ENCODE measurements at regions not wholly inside any gene's neighbourhood (a gene's known extent, or its start where the extent isn't known, plus 50 kb on each side); places are given as distances from the start of the nearest gene placed in this dataset.

GRCh38 chr11:113574171-113574570 is 99.0 kb upstream of the DRD2 start:
- H3K9me3 Mint-ChIP-seq (ENCODE audit: unreplicated experiment): peaks cover 8% of the 10 kb centered on the region
- DNase-seq: peak; percentile 37
- peak overlapping the region; percentile 1 for H3K4me3 Mint-ChIP-seq (ENCODE audit: unreplicated experiment)
- H3K27me3 Mint-ChIP-seq (ENCODE audit: unreplicated experiment): peaks cover 6% of the 10 kb centered on the region
- peaks cover 27% of the 10 kb centered on the region for H3K4me1 Mint-ChIP-seq (ENCODE audit: low read depth, unreplicated experiment)
- TF ChIP-seq CTCF (IDR thresholded peaks at IDR 0.05; ENCODE audit: partially characterized antibody, unreplicated experiment): no peak
- H3K27ac Mint-ChIP-seq (ENCODE audit: unreplicated experiment): no peak overlapping the region
- no peaks in the 10 kb centered on the region for H3K36me3 Mint-ChIP-seq (ENCODE audit: unreplicated experiment)

- Mint-ChIP-seq H3K36me3 (ENCODE audit: unreplicated experiment) (no peaks in the 10 kb centered on the region), H3K4me3 (ENCODE audit: unreplicated experiment) (no peak overlapping the region), H3K9me3 (ENCODE audit: unreplicated experiment) (peaks cover 5% of the 10 kb centered on the region), H3K4me1 (ENCODE audit: low read depth, unreplicated experiment) (peaks cover 10% of the 10 kb centered on the region), H3K27me3 (ENCODE audit: unreplicated experiment) (peaks cover 3% of the 10 kb centered on the region), H3K27ac (ENCODE audit: unreplicated experiment) (no peak overlapping the region)
- TF ChIP-seq CTCF (IDR thresholded peaks at IDR 0.05; ENCODE audit: partially characterized antibody, unreplicated experiment): no peak
- no peak for DNase-seq
These were observed 97.0 kb upstream of the DRD2 start for GRCh38 chr11:113572136-113572735.

- no peak overlapping the region for H3K4me3 Mint-ChIP-seq (ENCODE audit: unreplicated experiment)
- H3K36me3 Mint-ChIP-seq (ENCODE audit: unreplicated experiment): no peaks in the 10 kb centered on the region
- H3K4me1 Mint-ChIP-seq (ENCODE audit: low read depth, unreplicated experiment): peaks cover 9% of the 10 kb centered on the region
- H3K27ac Mint-ChIP-seq (ENCODE audit: unreplicated experiment): no peak overlapping the region
- peaks cover 5% of the 10 kb centered on the region for H3K9me3 Mint-ChIP-seq (ENCODE audit: unreplicated experiment)
- H3K27me3 Mint-ChIP-seq (ENCODE audit: unreplicated experiment): peaks cover 6% of the 10 kb centered on the region
- no peak for DNase-seq
- no peak for TF ChIP-seq CTCF (IDR thresholded peaks at IDR 0.05; ENCODE audit: partially characterized antibody, unreplicated experiment)
These were observed 96.3 kb upstream of the DRD2 start for GRCh38 chr11:113571531-113571930.

GRCh38 chr11:113570906-113571305 is 95.7 kb upstream of the DRD2 start:
- H3K27me3 Mint-ChIP-seq (ENCODE audit: unreplicated experiment): peaks cover 6% of the 10 kb centered on the region
- no peak overlapping the region for H3K27ac Mint-ChIP-seq (ENCODE audit: unreplicated experiment)
- TF ChIP-seq CTCF (IDR thresholded peaks at IDR 0.05; ENCODE audit: partially characterized antibody, unreplicated experiment): no peak
- peaks cover 5% of the 10 kb centered on the region for H3K9me3 Mint-ChIP-seq (ENCODE audit: unreplicated experiment)
- no peak for DNase-seq
- peaks cover 5% of the 10 kb centered on the region for H3K4me1 Mint-ChIP-seq (ENCODE audit: low read depth, unreplicated experiment)
- H3K36me3 Mint-ChIP-seq (ENCODE audit: unreplicated experiment): no peaks in the 10 kb centered on the region
- H3K4me3 Mint-ChIP-seq (ENCODE audit: unreplicated experiment): no peak overlapping the region

GRCh38 chr11:113569391-113569790 is 94.2 kb upstream of the DRD2 start:
- peaks cover 6% of the 10 kb centered on the region for H3K27me3 Mint-ChIP-seq (ENCODE audit: unreplicated experiment)
- H3K4me1 Mint-ChIP-seq (ENCODE audit: low read depth, unreplicated experiment): peaks cover 12% of the 10 kb centered on the region
- peaks cover 5% of the 10 kb centered on the region for H3K9me3 Mint-ChIP-seq (ENCODE audit: unreplicated experiment)
- no peak overlapping the region for H3K27ac Mint-ChIP-seq (ENCODE audit: unreplicated experiment)
- no peak for DNase-seq
- no peak overlapping the region for H3K4me3 Mint-ChIP-seq (ENCODE audit: unreplicated experiment)
- TF ChIP-seq CTCF (IDR thresholded peaks at IDR 0.05; ENCODE audit: partially characterized antibody, unreplicated experiment): no peak
- no peaks in the 10 kb centered on the region for H3K36me3 Mint-ChIP-seq (ENCODE audit: unreplicated experiment)
